Breast epithelium (tissue), 4 donors: ENCODE measurements at regions not wholly inside any gene's neighbourhood (a gene's known extent, or its start where the extent isn't known, plus 50 kb on each side); places are given as distances from the start of the nearest gene placed in this dataset.

Source experiments
- DNase-seq, 2 donors: peaks; one replicate each; pipeline ENCODE4 v3.0.0-alpha.2; 2019; ENCODE audit warnings: low spot score in 2 of 2
- H3K27ac ChIP-seq, 2 donors: fragments of 200-600 bp; sonication (generic) in 1 of 2; one replicate each; pipeline ENCODE4 v1.5.1; 2016 to 2019; ENCODE audit warnings: mild to moderate bottlenecking in 1 of 2
- H3K27me3 ChIP-seq, 2 donors: fragments of 200-600 bp; sonication (generic) in 1 of 2; one replicate each; pipeline versions ENCODE4 v1.5.1 to v1.6.0; 2017 to 2019; ENCODE audit warnings: control low read depth in 1 of 2, mild to moderate bottlenecking in 1 of 2
- H3K36me3 ChIP-seq: fragments of 200-600 bp; one replicate; pipeline ENCODE4 v1.5.1; 2019
- H3K4me1 ChIP-seq, 2 donors: fragments of 200-600 bp; sonication (generic); one replicate each; pipeline ENCODE4 v1.5.1; 2016 to 2019; ENCODE audit warnings: control low read depth in 1 of 2
- H3K4me3 ChIP-seq, 3 donors: fragments of 200-600 bp; sonication (generic); 1 replicate in 2 of 3; 2 replicates in 1 of 3; pipeline ENCODE4 v1.5.1; 2016 to 2019; ENCODE audit warnings: mild to moderate bottlenecking in 3 of 3, moderate library complexity in 2 of 3
- H3K9me3 ChIP-seq, 2 donors: fragments of 200-600 bp; sonication (generic) in 1 of 2; one replicate each; pipeline ENCODE4 v1.5.1; 2016 to 2019; ENCODE audit warnings: control low read depth in 1 of 2
- CTCF ChIP-seq, 3 donors: fragments of 450-650 bp; IDR thresholded peaks; one replicate each; pipeline ENCODE4 v1.5.1; 2016 to 2017; ENCODE audit warnings: antibody characterized with exemption in 3 of 3, mild to moderate bottlenecking in 3 of 3, moderate library complexity in 3 of 3
- POLR2A ChIP-seq: fragments of 450-650 bp; IDR thresholded peaks from one replicate; pipeline ENCODE4 v1.6.1; 2016; ENCODE audit warnings: antibody characterized with exemption, mild to moderate bottlenecking, moderate library complexity
- POLR2AphosphoS5 ChIP-seq, 3 donors: sonication (generic); formaldehyde crosslinking; IDR thresholded peaks; one replicate each; pipeline ENCODE4 v1.6.1; 2017; ENCODE audit warnings: antibody characterized with exemption in 3 of 3
- intact Hi-C: fragments of 100-400 bp; cut with DNase I; formaldehyde crosslinking; loops from one replicate; pipeline ENCODE4 v1.15.1; 2023; ENCODE audit warnings: low total_unique reads

GRCh38 chr4:110675426-110675825 is 52.5 kb upstream of the PITX2 start:
- H3K9me3 ChIP-seq, result no peaks in the 10 kb centered on the region
- no peak for TF ChIP-seq POLR2AphosphoS5 (IDR thresholded peaks at IDR 0.05)
- TF ChIP-seq CTCF (IDR thresholded peaks at IDR 0.05), result no peak
- no peak for TF ChIP-seq POLR2A

GRCh38 chr4:110676241-110676640 is 53.4 kb upstream of the PITX2 start:
- TF ChIP-seq CTCF (IDR thresholded peaks at IDR 0.05) (no peak), POLR2A (no peak), POLR2AphosphoS5 (IDR thresholded peaks at IDR 0.05) (no peak)
- Histone ChIP-seq H3K9me3 (no peaks in the 10 kb centered on the region), H3K36me3 (no peaks in the 10 kb centered on the region), H3K4me1 (no peaks in the 10 kb centered on the region), H3K27ac (no peak overlapping the region), H3K4me3 (no peak overlapping the region), H3K27me3 (no peaks in the 10 kb centered on the region)
- no peak for DNase-seq
- intact Hi-C loops, result no loop called here

More at GRCh38 chr4:110675426-110675825, 52.5 kb upstream of the PITX2 start:
- DNase-seq, result no peak
- H3K27ac ChIP-seq, result no peak overlapping the region
- intact Hi-C loops, result no loop called here
- no peaks in the 10 kb centered on the region for H3K36me3 ChIP-seq
- no peak overlapping the region for H3K4me3 ChIP-seq
- H3K27me3 ChIP-seq, result no peaks in the 10 kb centered on the region
- H3K4me1 ChIP-seq, result no peaks in the 10 kb centered on the region

GRCh38 chr4:110678517-110679227 is 55.8 kb upstream of the PITX2 start:
- no peaks in the 10 kb centered on the region for H3K36me3 ChIP-seq
- no peaks in the 10 kb centered on the region for H3K9me3 ChIP-seq
- no peak overlapping the region for H3K4me3 ChIP-seq
- no peak overlapping the region for H3K27ac ChIP-seq
- intact Hi-C loops, result no loop called here
- H3K27me3 ChIP-seq, result no peaks in the 10 kb centered on the region
- DNase-seq, result no peak
- no peaks in the 10 kb centered on the region for H3K4me1 ChIP-seq
- no peak for TF ChIP-seq POLR2A
- TF ChIP-seq POLR2AphosphoS5 (IDR thresholded peaks at IDR 0.05), result no peak
- TF ChIP-seq CTCF (IDR thresholded peaks at IDR 0.05), result no peak

GRCh38 chr4:110680265-110680664 is 57.4 kb upstream of the PITX2 start:
- Histone ChIP-seq H3K27ac (no peak overlapping the region), H3K9me3 (no peaks in the 10 kb centered on the region), H3K27me3 (no peaks in the 10 kb centered on the region), H3K4me3 (no peak overlapping the region), H3K4me1 (no peaks in the 10 kb centered on the region), H3K36me3 (no peaks in the 10 kb centered on the region)
- no peak for DNase-seq
- intact Hi-C loops, result no loop called here
- TF ChIP-seq POLR2A (no peak), CTCF (IDR thresholded peaks at IDR 0.05) (no peak), POLR2AphosphoS5 (IDR thresholded peaks at IDR 0.05) (no peak)

- H3K4me1 ChIP-seq, result no peaks in the 10 kb centered on the region
- H3K27me3 ChIP-seq, result no peaks in the 10 kb centered on the region
- DNase-seq, result no peak
- intact Hi-C loops, result no loop called here
- H3K36me3 ChIP-seq, result no peaks in the 10 kb centered on the region
- no peaks in the 10 kb centered on the region for H3K9me3 ChIP-seq
- TF ChIP-seq POLR2AphosphoS5 (IDR thresholded peaks at IDR 0.05) (no peak), POLR2A (no peak), CTCF (IDR thresholded peaks at IDR 0.05) (no peak)
- no peak overlapping the region for H3K27ac ChIP-seq
- no peak overlapping the region for H3K4me3 ChIP-seq
Observed at GRCh38 chr4:110681381-110681780, 58.5 kb upstream of the PITX2 start.
